GM12873 (cell line): ENCODE measurements at regions not wholly inside any gene's neighbourhood (a gene's known extent, or its start where the extent isn't known, plus 50 kb on each side); places are given as distances from the start of the nearest gene placed in this dataset.

Experiments used
- TF ChIP-seq, protein P1 (sequence below): IDR thresholded peaks from 2 replicates; pipeline ENCODE4 v1.5.1; 2012; ENCODE audit warnings: low read depth, mild to moderate bottlenecking, moderate library complexity, low read length, control low read depth; ENCODE audit not compliant: insufficient read depth; ENCODE audit errors: missing control alignments

DNA sequence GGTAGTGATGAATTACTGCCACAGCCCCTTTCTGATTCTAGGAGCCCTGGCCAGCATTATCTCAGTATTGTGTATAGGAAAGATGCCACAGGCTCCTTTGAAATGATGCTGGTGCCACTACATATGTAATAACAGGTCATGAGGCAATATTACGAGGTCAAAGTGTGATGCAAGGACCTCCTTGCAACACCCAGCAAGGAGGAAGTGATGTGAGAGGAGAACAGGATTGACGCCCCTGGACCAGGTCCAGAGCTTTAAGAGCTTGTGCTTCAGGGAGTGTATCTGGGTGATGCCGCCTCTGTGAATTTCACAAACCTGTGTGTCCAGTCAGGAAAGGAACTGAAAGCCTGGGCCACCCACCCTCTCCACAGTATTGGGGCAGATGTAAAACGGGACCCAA is 261.8 kb downstream of the MID1IP1 start:
- TF ChIP-seq, protein P1, sequence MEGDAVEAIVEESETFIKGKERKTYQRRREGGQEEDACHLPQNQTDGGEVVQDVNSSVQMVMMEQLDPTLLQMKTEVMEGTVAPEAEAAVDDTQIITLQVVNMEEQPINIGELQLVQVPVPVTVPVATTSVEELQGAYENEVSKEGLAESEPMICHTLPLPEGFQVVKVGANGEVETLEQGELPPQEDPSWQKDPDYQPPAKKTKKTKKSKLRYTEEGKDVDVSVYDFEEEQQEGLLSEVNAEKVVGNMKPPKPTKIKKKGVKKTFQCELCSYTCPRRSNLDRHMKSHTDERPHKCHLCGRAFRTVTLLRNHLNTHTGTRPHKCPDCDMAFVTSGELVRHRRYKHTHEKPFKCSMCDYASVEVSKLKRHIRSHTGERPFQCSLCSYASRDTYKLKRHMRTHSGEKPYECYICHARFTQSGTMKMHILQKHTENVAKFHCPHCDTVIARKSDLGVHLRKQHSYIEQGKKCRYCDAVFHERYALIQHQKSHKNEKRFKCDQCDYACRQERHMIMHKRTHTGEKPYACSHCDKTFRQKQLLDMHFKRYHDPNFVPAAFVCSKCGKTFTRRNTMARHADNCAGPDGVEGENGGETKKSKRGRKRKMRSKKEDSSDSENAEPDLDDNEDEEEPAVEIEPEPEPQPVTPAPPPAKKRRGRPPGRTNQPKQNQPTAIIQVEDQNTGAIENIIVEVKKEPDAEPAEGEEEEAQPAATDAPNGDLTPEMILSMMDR = no peak

DNA sequence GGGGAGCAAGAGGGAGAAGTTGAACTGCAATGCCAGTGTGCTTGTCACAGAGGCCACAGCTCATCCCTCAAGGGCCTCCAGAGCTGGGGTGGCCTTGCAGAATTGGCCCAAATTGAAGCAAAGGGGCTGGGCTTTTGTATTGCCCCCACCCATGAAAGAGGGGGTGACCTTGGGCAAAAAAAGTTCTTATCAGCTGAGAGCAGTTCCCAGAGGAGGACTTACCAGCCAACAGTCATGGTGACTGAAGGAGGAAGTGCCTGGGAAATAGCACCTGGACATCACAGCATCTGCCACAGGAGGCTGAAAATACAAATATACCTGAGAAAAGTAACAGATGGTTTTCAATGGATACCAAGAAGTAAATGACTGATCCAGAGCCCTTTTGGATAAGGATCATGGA is 262.4 kb downstream of the MID1IP1 start:
- TF ChIP-seq, protein P1 = no peak

DNA sequence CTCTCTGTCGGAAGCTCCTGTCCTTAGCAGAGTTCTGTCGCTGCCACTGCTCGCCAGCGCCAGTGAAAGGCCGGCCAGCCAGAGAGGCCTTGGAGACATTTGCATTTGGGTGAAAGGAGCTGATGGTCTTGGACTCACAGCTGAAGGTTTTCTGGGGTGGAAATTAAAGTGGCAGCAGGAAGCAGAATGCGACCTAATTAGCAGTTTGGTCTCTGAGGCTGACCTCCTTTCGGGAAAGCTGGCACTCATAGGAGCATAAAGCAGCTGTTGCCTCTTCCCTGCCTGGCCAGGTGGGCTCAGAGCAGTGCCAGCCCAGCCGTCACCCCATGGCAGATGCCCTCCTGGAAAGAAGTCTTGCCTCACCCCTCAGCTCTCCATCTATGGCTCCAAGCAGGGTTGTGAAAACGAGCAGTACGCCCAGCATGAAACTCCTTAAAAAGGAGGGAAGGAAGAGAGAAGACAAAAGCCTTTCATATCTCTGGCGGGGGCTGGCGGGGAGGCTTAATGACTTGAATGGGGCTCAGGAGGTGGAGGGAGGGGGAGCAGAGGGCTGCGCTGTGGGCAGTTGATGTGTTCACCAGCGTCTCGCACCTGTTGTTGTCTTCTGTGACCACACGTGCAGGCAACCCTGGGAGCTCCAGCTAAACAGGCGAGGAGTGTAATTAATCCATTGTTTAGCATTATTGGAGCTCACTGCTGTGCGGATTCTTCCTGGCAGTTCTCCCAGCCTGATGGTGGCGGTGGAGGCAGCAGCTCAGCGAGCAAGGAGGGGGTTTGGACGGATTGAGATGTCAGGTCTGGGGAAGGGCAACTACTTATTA is 264.0 kb downstream of the MID1IP1 start:
- TF ChIP-seq, protein P1 = no peak

DNA sequence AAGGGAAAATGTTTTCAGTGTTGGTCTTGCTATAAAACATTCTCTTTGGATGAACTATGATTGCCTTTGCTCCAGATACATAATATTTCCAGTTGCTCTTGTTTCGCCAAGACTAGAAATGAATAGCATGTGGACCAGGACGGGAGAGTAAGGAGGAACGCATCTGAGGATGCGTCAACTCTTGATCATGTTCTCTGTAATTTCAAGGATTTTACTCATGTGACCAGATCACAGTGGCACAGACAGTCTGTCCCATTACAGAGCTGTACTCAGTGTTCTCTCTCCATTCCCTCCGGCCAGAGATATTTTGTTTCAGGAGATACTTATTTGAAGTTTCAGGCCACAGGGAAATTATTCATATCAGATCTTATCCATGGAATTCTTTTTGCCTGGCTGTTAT is 266.6 kb downstream of the MID1IP1 start:
- TF ChIP-seq, protein P1 = no peak

DNA sequence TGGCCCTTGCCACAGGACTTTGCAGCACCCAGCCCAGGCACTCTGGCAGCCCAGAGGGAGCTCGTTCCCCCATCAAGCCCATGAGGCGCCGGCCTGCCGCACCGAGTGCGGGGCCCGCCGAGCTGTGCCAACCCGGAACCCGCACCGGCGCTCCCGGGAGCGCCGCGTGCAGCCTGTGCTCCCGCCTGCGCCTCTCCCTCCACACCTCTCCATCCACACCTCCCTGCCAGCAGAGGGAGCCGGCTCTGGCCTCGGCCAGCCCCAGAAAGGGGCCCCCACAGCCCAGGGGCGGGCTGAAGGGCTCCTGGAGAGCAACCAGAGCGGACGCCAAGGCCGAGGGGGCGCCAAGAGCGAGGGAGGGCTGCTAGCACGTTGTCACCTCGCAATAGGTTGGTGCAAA is 268.8 kb downstream of the MID1IP1 start:
- TF ChIP-seq, protein P1 = no peak

DNA sequence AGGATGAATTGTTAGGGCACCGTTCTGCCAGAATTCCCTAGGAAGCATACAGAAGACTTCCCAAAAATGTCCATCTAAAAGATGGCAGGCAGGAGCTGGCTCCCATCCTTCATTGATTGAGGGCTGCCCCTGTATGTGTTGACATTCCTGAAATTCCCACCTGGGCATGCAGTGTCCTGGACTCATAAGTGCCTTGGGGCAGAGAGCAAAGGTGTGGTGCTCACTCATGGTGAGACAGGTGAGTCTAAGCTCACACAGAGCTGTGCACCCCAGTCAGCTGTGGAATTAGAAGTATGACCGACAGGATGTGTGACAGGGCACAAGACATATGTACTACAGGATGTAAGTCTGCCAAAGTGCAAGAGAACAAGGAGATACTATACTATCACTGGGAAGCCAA is 271.9 kb downstream of the MID1IP1 start:
- TF ChIP-seq, protein P1 = no peak

DNA sequence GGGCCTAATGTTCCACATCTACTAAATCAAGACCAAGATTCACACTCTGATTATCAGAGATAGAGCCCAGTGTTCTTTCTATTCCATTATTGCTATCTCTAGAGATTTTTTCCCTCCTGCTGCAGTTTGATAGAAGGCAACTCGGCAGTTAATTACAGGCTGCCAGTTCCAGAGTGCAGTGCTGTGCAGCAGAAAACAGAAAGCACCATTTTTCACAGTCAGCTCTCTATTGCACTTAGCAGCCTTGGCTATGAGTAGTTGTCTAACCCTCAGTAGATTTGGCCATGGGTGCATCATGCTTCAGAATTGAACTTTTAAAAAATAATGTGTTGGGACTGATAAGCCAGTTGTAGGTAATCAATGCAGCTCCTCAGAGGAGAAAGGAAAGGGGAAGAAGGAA is 295.3 kb downstream of the MID1IP1 start:
- TF ChIP-seq, protein P1 = no peak

DNA sequence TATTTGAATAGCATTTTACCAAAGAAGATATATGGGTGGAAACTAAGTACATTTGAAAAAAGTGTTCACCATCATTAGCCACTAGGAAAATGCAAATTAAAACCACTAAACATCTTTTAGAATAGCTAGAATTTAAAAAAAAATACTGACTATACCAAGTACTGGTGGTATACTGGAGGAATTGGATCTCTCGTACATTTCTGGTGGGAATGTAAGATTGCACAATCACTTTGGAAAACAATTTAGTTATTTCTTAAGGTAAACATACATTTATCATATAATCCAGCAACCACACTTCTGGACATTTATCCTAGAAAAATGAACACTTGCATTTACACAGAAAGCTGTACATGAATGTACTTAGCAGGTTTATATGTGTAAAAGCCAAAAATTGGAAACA is 303.5 kb downstream of the MID1IP1 start:
- TF ChIP-seq, protein P1 = no peak
